Neutrophil (primary cell): ENCODE measurements at regions not wholly inside any gene's neighbourhood (a gene's known extent, or its start where the extent isn't known, plus 50 kb on each side); places are given as distances from the start of the nearest gene placed in this dataset.

Source experiments
- H3K27ac ChIP-seq: fragments of 200-600 bp; sonication (generic); 2 replicates; pipeline ENCODE4 v1.5.1; 2016; ENCODE audit warnings: mild to moderate bottlenecking, moderate library complexity
- H3K27me3 ChIP-seq: fragments of 200-600 bp; sonication (generic); 2 replicates; pipeline ENCODE4 v1.6.0; 2016; ENCODE audit warnings: mild to moderate bottlenecking
- H3K36me3 ChIP-seq: fragments of 200-600 bp; sonication (generic); 2 replicates; pipeline ENCODE4 v1.5.1; 2017
- H3K4me1 ChIP-seq, 2 experiments: fragments of 200-600 bp in 1 of 2; sonication (generic) in 1 of 2; 1 replicate in 1 of 2; 2 replicates in 1 of 2; pipeline versions ENCODE4 v1.5.1 to v1.6.1; 2013 to 2016; ENCODE audit warnings: low read depth in 1 of 2, low read length in 1 of 2, mild to moderate bottlenecking in 1 of 2, moderate library complexity in 1 of 2; ENCODE audit not compliant: control insufficient read depth in 1 of 2, insufficient read depth in 1 of 2
- H3K4me3 ChIP-seq, 2 experiments: fragments of 200-600 bp in 1 of 2; sonication (generic) in 1 of 2; 1 replicate in 1 of 2; 2 replicates in 1 of 2; pipeline ENCODE4 v1.5.1; 2013 to 2016; ENCODE audit warnings: low read depth in 1 of 2, low read length in 1 of 2, mild to moderate bottlenecking in 1 of 2, moderate library complexity in 1 of 2
- H3K9me3 ChIP-seq: fragments of 200-600 bp; sonication (generic); 2 replicates; pipeline ENCODE4 v1.5.1; 2016
- TF ChIP-seq, protein P1 (sequence below): fragments of 200-600 bp; sonication (generic); IDR thresholded peaks from 2 replicates; pipeline ENCODE4 v1.5.1; 2016; ENCODE audit warnings: antibody characterized with exemption

DNA sequence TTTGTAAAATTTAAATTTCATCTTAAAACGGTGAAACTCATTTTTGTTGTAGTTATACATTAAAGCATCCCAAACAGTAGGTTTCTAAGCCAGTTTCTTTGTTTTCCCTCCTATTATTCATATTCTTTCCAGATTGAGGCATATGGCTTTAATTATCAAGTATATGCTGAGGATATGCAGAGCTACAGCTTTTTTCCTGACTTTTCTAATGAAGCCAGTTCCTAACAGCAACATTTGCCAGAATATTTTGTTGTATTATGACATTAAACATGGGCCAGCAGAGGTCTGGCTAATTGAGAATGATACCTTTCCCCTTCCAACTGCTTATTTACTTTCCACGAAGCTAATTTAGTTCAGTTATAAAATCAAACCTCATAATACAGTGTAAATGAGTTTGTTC lies 75.3 kb downstream of the SLIT2 start:
- Histone ChIP-seq H3K27me3 (no peaks in the 10 kb centered on the region), H3K4me1 (no peaks in the 10 kb centered on the region), H3K4me3 (no peak overlapping the region), H3K36me3 (no peaks in the 10 kb centered on the region), H3K9me3 (no peaks in the 10 kb centered on the region), H3K27ac (no peak overlapping the region)
- TF ChIP-seq, protein P1, sequence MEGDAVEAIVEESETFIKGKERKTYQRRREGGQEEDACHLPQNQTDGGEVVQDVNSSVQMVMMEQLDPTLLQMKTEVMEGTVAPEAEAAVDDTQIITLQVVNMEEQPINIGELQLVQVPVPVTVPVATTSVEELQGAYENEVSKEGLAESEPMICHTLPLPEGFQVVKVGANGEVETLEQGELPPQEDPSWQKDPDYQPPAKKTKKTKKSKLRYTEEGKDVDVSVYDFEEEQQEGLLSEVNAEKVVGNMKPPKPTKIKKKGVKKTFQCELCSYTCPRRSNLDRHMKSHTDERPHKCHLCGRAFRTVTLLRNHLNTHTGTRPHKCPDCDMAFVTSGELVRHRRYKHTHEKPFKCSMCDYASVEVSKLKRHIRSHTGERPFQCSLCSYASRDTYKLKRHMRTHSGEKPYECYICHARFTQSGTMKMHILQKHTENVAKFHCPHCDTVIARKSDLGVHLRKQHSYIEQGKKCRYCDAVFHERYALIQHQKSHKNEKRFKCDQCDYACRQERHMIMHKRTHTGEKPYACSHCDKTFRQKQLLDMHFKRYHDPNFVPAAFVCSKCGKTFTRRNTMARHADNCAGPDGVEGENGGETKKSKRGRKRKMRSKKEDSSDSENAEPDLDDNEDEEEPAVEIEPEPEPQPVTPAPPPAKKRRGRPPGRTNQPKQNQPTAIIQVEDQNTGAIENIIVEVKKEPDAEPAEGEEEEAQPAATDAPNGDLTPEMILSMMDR = no peak

DNA sequence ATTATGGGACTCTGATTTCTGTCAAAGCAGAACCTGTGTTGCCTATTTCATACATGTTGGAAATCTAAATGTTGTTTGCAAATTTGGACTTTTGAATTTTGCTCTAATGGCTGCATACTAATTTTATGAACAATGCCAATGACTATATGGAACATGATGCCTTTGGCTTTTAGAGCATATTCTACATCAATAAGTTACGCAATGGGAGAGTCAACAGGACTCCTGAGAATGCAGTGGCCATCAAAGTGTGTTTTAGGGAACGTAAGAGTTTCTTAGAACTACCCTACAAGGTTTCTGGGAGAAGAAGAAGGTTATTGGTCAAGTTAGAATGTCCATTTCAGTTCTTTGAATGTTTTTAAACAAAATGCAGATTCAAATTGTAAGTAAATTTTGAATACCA lies 76.1 kb downstream of the SLIT2 start:
- Histone ChIP-seq H3K27ac (no peak overlapping the region), H3K4me1 (no peaks in the 10 kb centered on the region), H3K4me3 (no peak overlapping the region), H3K27me3 (no peaks in the 10 kb centered on the region), H3K9me3 (no peaks in the 10 kb centered on the region), H3K36me3 (no peaks in the 10 kb centered on the region)
- TF ChIP-seq, protein P1 = no peak

DNA sequence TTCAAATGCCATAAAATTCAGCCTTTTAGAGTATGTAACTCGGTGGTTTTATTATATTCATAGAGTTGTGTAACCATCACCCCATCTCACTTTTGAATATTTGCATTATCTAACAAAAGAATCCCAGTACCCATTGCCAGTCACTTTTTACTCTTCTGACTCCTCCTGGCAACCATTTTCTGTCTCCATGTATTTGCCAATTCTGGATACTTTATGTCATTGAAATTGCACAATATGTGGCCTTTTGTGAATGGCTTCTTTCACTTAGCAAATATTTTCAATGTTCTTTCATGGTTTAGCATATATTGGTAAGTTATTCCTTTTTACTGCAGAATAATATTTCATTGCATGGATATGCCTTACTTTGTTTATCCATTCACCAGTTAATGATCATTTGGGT lies 79.9 kb downstream of the SLIT2 start:
- Histone ChIP-seq H3K4me3 (no peak overlapping the region), H3K27ac (no peak overlapping the region), H3K27me3 (no peaks in the 10 kb centered on the region), H3K4me1 (no peaks in the 10 kb centered on the region), H3K9me3 (no peaks in the 10 kb centered on the region), H3K36me3 (no peaks in the 10 kb centered on the region)
- TF ChIP-seq, protein P1 = no peak

DNA sequence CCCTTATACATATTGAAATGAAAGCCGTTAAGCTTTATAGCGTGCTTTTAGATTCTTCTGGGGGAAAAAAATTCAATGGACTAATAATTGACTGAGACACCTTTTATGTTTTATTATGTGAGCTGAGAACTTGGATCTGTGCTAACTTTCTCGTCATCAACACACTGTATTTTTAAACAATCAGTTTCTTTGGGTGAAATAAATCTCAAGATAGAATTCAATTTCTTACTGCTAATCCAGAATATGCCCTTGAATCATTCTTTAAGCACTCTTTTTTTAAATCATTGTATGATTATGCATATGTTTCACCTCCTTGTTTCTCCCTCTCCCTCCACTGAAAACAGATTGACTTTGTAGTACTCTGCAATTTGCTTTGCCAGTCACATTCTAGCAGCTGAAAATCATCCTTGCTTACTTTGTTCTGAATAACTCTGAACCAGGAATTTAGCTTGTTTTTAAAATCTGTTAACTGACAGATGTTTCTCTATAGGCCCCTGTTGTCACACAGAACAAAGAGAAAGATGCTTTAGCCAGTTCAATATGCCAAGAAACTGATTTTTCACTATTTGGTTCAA lies 81.5 kb downstream of the SLIT2 start:
- Histone ChIP-seq H3K27ac (no peak overlapping the region), H3K27me3 (no peaks in the 10 kb centered on the region), H3K4me3 (no peak overlapping the region), H3K4me1 (no peaks in the 10 kb centered on the region), H3K9me3 (no peaks in the 10 kb centered on the region), H3K36me3 (no peaks in the 10 kb centered on the region)
- TF ChIP-seq, protein P1 = no peak

DNA sequence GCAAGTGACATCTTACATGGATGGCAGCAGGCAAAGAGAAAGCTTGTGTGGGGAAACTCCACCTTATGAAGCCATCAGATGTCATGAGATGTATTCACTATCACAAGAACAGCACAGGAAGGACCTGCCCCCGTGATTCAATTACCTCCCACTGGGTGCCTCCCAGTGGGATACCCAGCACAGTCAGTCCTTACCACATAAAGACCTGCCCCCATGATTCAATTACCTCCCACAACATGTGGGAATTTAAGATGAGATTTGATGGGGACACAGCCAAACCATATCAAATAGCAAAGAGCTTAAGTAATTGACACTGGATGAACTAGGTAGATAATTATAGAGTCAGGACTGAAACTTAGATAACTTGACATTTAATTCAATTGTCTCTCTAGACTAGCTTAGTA lies 85.6 kb downstream of the SLIT2 start:
- no peak overlapping the region for H3K27ac ChIP-seq
- TF ChIP-seq, protein P1 = no peak
- no peaks in the 10 kb centered on the region for H3K9me3 ChIP-seq
- no peaks in the 10 kb centered on the region for H3K36me3 ChIP-seq
- no peaks in the 10 kb centered on the region for H3K27me3 ChIP-seq
- H3K4me1 ChIP-seq = no peaks in the 10 kb centered on the region
- no peak overlapping the region for H3K4me3 ChIP-seq

DNA sequence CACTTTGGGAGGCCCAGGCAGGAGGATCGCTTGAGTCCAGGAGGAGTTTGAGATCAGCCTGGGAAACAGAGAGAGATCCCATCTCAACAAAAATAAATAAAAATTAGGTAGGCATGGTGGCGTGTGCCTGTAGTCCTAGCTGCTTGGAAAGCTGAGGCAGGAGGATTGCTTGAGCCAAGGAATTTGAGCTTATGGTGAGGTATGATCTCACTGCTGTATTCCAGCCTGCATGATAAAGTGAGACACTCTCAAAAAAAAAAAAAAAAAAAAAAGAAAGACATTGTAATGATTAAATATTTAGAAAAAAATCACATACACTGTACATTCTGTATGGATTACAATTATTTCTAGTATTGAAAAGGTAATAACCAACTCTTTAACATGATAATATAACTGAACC lies 87.1 kb downstream of the SLIT2 start:
- Histone ChIP-seq H3K4me3 (no peak overlapping the region), H3K9me3 (no peaks in the 10 kb centered on the region), H3K4me1 (no peaks in the 10 kb centered on the region), H3K36me3 (no peaks in the 10 kb centered on the region), H3K27ac (no peak overlapping the region), H3K27me3 (no peaks in the 10 kb centered on the region)
- TF ChIP-seq, protein P1 = no peak
